HL-60 (cell line): ENCODE measurements at regions not wholly inside any gene's neighbourhood (a gene's known extent, or its start where the extent isn't known, plus 50 kb on each side); places are given as distances from the start of the nearest gene placed in this dataset.
A peak's percentile ranks its signal among the peaks of the same experiment; 100 is the strongest.

Experiments used
- DNase-seq, 2 experiments: peaks; one replicate each; pipeline ENCODE4 v3.0.0-alpha.2; 2010 to 2020; ENCODE audit warnings: low read depth in 1 of 2, low spot score in 1 of 2
- H3K27ac ChIP-seq: fragments of 250-450 bp; sonication (Bioruptor Pico); replicated peaks from 2 replicates; pipeline ENCODE4 v1.5.1; 2020; ENCODE audit warnings: mild to moderate bottlenecking, moderate library complexity
- H3K27me3 ChIP-seq: fragments of 250-450 bp; sonication (Bioruptor Pico); 2 replicates; pipeline ENCODE4 v1.5.1; 2021; ENCODE audit warnings: mild to moderate bottlenecking, moderate library complexity; ENCODE audit not compliant: insufficient read depth, poor library complexity, severe bottlenecking
- H3K4me3 ChIP-seq: replicated peaks from 2 replicates; pipeline ENCODE4 v1.5.1; 2011; ENCODE audit warnings: mild to moderate bottlenecking, control low read depth, low read length; ENCODE audit not compliant: insufficient read depth
- CTCF ChIP-seq: IDR thresholded peaks from one replicate; pipeline ENCODE4 v1.5.1; 2011; ENCODE audit warnings: low read length, control low read depth, inconsistent platforms; ENCODE audit not compliant: insufficient read depth
- GABPA ChIP-seq: IDR thresholded peaks from 2 replicates; pipeline ENCODE4 v1.6.1; 2012; ENCODE audit warnings: low read depth
- POLR2AphosphoS5 ChIP-seq: IDR thresholded peaks from 2 replicates; pipeline ENCODE4 v1.6.1; 2012; ENCODE audit warnings: low read depth
- SPI1 ChIP-seq: IDR thresholded peaks from 2 replicates; pipeline ENCODE4 v1.6.1; 2012; ENCODE audit warnings: low read depth, mild to moderate bottlenecking, borderline replicate concordance
- TF ChIP-seq, protein P1 (sequence below): IDR thresholded peaks from 2 replicates; pipeline ENCODE4 v1.6.1; 2012; ENCODE audit warnings: low read depth; ENCODE audit not compliant: insufficient replicate concordance

- Histone ChIP-seq H3K27me3 (no peaks in the 10 kb centered on the region), H3K4me3 (no peak overlapping the region), H3K27ac (no peak overlapping the region)
- no peak for TF ChIP-seq SPI1
- no peak for TF ChIP-seq GABPA
- no peak for TF ChIP-seq CTCF
- TF ChIP-seq, protein P1, sequence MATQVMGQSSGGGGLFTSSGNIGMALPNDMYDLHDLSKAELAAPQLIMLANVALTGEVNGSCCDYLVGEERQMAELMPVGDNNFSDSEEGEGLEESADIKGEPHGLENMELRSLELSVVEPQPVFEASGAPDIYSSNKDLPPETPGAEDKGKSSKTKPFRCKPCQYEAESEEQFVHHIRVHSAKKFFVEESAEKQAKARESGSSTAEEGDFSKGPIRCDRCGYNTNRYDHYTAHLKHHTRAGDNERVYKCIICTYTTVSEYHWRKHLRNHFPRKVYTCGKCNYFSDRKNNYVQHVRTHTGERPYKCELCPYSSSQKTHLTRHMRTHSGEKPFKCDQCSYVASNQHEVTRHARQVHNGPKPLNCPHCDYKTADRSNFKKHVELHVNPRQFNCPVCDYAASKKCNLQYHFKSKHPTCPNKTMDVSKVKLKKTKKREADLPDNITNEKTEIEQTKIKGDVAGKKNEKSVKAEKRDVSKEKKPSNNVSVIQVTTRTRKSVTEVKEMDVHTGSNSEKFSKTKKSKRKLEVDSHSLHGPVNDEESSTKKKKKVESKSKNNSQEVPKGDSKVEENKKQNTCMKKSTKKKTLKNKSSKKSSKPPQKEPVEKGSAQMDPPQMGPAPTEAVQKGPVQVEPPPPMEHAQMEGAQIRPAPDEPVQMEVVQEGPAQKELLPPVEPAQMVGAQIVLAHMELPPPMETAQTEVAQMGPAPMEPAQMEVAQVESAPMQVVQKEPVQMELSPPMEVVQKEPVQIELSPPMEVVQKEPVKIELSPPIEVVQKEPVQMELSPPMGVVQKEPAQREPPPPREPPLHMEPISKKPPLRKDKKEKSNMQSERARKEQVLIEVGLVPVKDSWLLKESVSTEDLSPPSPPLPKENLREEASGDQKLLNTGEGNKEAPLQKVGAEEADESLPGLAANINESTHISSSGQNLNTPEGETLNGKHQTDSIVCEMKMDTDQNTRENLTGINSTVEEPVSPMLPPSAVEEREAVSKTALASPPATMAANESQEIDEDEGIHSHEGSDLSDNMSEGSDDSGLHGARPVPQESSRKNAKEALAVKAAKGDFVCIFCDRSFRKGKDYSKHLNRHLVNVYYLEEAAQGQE = no peak
- TF ChIP-seq POLR2AphosphoS5 = no peak
- no peak for DNase-seq
These were observed 931.5 kb upstream of the EYS start for GRCh38 chr6:66638518-66638917.

- Histone ChIP-seq H3K27me3 (no peaks in the 10 kb centered on the region), H3K4me3 (no peak overlapping the region), H3K27ac (no peak overlapping the region)
- DNase-seq = no peak
- TF ChIP-seq POLR2AphosphoS5 (no peak), CTCF (no peak), GABPA (no peak), SPI1 (no peak)
- TF ChIP-seq, protein P1 = no peak
These were observed 931.1 kb upstream of the EYS start for GRCh38 chr6:66638099-66638498.

- TF ChIP-seq, protein P1 = no peak
- TF ChIP-seq POLR2AphosphoS5 (0 out of 2 replicates have a peak, but pooled peaks have one; percentile 54), GABPA (no peak), SPI1 (peak; percentile 4; the same call in 1 of the 2 replicates)
- DNase-seq = peak; percentile 77 to 85
- no peak overlapping the region for H3K4me3 ChIP-seq
- no peaks in the 10 kb centered on the region for H3K27me3 ChIP-seq
- no peak overlapping the region for H3K27ac ChIP-seq
These were observed 921.9 kb upstream of the EYS start for GRCh38 chr6:66628917-66629316.

DNA sequence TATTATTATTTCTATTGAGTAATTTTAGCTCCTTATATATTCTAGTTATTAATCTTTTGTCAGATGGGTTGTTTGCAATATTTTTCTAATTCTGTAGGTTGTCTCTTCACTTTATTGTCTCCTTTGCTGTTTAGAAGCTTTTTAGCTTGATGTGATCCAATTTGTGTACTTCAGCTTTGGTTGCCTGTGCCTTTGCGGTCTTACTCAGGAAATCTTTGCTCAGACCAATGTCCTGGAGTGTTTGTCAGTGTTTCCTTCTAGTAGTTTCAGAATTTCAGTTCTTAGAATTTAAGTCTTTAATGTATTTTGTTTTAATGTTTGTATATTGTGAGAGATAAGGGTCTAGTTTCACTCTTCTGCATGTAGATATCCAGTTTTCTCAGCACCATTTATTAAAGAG lies 916.0 kb upstream of the EYS start:
- Histone ChIP-seq H3K27ac (no peak overlapping the region), H3K4me3 (no peak overlapping the region), H3K27me3 (no peaks in the 10 kb centered on the region)
- DNase-seq = no peak
- TF ChIP-seq, protein P1 = no peak
- no peak for TF ChIP-seq CTCF
- TF ChIP-seq SPI1 = no peak
- no peak for TF ChIP-seq GABPA
- TF ChIP-seq POLR2AphosphoS5 = no peak
